Ishikawa (cell line): ENCODE measurements at regions not wholly inside any gene's neighbourhood (a gene's known extent, or its start where the extent isn't known, plus 50 kb on each side); places are given as distances from the start of the nearest gene placed in this dataset.

ENCODE experiments used
- CEBPB ChIP-seq: IDR thresholded peaks from 2 replicates; pipeline ENCODE4 v1.6.1; 2012
- CREB1 ChIP-seq: IDR thresholded peaks from 2 replicates; pipeline ENCODE4 v1.6.1; 2012; ENCODE audit warnings: low read depth
- EGR1 ChIP-seq: IDR thresholded peaks from 2 replicates; pipeline ENCODE4 v1.6.1; 2012
- EP300 ChIP-seq: IDR thresholded peaks from 2 replicates; pipeline ENCODE4 v1.6.1; 2012; ENCODE audit warnings: borderline replicate concordance
- FOXM1 ChIP-seq: IDR thresholded peaks from 2 replicates; pipeline ENCODE4 v1.6.1; 2012; ENCODE audit warnings: low read depth, borderline replicate concordance
- NFIC ChIP-seq: IDR thresholded peaks from 2 replicates; pipeline ENCODE4 v1.6.1; 2012
- RAD21 ChIP-seq: IDR thresholded peaks from 2 replicates; pipeline ENCODE4 v1.6.1; 2012; ENCODE audit warnings: low read depth
- TAF1 ChIP-seq: IDR thresholded peaks from 2 replicates; pipeline ENCODE4 v1.6.1; 2012; ENCODE audit warnings: low read depth, mild to moderate bottlenecking
- TCF12 ChIP-seq: IDR thresholded peaks from 2 replicates; pipeline ENCODE4 v1.6.1; 2012; ENCODE audit warnings: low read depth
- TEAD4 ChIP-seq: IDR thresholded peaks from 2 replicates; pipeline ENCODE4 v1.6.1; 2012
- YY1 ChIP-seq: IDR thresholded peaks from 2 replicates; pipeline ENCODE4 v1.6.1; 2012; ENCODE audit warnings: low read depth
- ZBTB7A ChIP-seq: IDR thresholded peaks from 2 replicates; pipeline ENCODE4 v1.6.1; 2012; ENCODE audit warnings: low read depth
- TF ChIP-seq, protein P1 (sequence below): IDR thresholded peaks from 2 replicates; pipeline ENCODE4 v1.6.1; 2012
- TF ChIP-seq, protein P2 (sequence below): IDR thresholded peaks from 2 replicates; pipeline ENCODE4 v1.6.1; 2012; ENCODE audit warnings: low read depth, mild to moderate bottlenecking
- TF ChIP-seq, protein P3 (sequence below): IDR thresholded peaks from 2 replicates; pipeline ENCODE4 v1.6.1; 2012

DNA sequence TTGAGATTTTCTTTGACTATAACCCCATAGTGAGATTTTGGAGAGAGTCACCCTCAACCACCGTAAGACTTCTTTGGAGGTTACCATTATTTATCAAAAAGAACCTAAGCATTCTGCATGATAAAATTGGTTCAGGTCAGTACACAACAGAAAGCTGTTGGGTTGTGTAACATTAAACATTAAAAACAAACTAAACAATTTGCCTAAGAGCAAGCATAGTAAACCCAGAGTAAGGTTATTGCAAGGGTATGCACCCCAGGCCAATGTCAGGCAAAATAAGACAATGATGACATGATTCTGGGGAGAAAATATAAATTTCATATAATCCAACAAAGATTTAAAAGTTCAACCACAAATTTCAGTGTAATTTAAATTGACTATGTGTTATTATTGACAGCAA, 472.4 kb downstream of the SH2D1A start:
- TF ChIP-seq, protein P1, sequence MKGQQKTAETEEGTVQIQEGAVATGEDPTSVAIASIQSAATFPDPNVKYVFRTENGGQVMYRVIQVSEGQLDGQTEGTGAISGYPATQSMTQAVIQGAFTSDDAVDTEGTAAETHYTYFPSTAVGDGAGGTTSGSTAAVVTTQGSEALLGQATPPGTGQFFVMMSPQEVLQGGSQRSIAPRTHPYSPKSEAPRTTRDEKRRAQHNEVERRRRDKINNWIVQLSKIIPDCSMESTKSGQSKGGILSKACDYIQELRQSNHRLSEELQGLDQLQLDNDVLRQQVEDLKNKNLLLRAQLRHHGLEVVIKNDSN: no peak
- TF ChIP-seq TAF1: no peak
- TF ChIP-seq FOXM1: no peak
- TF ChIP-seq RAD21: no peak

DNA sequence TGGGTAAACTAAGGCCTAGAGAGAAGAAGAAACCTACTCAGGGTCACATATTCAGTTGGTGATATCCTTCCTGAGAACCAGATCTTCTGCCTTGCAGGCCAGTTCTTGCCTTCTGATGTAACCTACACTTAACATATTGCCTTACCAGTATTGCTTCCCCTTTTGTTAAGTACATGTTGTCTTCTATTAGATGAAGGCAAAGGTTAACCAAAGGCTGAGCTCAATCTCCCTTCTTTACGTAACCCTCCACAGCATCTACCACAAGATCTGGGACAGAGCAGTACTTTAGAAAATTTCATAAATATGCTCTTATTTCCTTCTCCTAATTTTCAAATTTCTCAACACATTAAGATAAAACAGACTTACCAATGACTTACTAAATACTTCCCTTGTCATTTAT, 474.4 kb downstream of the SH2D1A start:
- TF ChIP-seq, protein P2, sequence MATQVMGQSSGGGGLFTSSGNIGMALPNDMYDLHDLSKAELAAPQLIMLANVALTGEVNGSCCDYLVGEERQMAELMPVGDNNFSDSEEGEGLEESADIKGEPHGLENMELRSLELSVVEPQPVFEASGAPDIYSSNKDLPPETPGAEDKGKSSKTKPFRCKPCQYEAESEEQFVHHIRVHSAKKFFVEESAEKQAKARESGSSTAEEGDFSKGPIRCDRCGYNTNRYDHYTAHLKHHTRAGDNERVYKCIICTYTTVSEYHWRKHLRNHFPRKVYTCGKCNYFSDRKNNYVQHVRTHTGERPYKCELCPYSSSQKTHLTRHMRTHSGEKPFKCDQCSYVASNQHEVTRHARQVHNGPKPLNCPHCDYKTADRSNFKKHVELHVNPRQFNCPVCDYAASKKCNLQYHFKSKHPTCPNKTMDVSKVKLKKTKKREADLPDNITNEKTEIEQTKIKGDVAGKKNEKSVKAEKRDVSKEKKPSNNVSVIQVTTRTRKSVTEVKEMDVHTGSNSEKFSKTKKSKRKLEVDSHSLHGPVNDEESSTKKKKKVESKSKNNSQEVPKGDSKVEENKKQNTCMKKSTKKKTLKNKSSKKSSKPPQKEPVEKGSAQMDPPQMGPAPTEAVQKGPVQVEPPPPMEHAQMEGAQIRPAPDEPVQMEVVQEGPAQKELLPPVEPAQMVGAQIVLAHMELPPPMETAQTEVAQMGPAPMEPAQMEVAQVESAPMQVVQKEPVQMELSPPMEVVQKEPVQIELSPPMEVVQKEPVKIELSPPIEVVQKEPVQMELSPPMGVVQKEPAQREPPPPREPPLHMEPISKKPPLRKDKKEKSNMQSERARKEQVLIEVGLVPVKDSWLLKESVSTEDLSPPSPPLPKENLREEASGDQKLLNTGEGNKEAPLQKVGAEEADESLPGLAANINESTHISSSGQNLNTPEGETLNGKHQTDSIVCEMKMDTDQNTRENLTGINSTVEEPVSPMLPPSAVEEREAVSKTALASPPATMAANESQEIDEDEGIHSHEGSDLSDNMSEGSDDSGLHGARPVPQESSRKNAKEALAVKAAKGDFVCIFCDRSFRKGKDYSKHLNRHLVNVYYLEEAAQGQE: no peak
- no peak for TF ChIP-seq YY1
- no peak for TF ChIP-seq TAF1
- no peak for TF ChIP-seq TCF12
- TF ChIP-seq CEBPB: no peak
- TF ChIP-seq, protein P3, sequence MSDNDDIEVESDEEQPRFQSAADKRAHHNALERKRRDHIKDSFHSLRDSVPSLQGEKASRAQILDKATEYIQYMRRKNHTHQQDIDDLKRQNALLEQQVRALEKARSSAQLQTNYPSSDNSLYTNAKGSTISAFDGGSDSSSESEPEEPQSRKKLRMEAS: no peak
- no peak for TF ChIP-seq EGR1

DNA sequence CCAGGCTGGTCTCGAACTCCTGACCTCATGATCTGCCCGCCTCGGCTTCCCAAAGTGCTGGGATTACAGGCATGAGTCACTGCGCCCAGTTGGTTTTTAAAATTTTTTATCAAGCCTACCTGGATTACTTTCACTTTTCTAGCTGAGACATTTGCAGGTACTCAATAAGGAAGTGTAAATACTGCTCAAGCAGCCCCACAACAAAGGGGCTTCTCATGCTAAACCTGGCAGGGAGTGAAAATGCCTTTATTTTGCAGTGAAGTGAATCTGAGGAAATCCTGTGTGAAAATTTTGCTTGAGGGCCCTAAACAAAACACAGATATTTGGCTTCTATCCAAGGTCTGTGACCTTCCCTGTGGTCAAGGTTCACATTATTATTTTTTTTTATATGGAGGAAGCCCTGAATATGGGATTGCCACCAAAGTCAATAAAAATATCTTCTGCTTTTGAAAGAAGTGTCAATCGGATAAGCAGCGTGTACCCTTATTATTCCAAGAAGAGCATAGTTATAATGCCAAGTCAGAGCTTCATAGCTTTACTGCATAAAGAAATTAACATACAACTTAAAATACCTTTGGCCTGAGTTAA, 481.0 kb downstream of the SH2D1A start:
- TF ChIP-seq, protein P2: no peak
- TF ChIP-seq, protein P1: no peak
- TF ChIP-seq TCF12 (no peak), RAD21 (no peak), CREB1 (no peak), FOXM1 (no peak), CEBPB (no peak), ZBTB7A (no peak), EP300 (no peak), YY1 (no peak)

DNA sequence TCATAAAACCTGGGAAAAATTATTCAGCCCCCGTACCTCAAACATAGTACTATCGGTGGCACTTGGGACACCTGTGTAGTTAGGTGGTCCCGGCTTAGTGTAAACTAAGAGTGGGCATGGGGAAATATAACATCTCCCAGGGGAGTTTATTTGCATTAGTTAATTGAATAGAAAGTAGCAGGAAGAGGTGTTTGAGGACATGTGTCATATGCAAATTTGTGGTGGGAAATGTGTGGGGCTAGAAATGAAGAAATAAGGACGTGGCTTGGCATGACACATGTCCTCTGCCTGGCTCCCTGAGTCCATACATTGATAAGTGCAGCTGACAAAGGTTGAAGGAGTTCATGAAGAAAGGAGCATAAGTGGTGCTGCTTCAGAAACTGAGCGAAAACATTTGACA, 483.6 kb downstream of the SH2D1A start:
- TF ChIP-seq ZBTB7A (no peak), EGR1 (no peak), TCF12 (no peak), NFIC (no peak), CEBPB (no peak), EP300 (no peak), TAF1 (no peak), CREB1 (no peak), TEAD4 (no peak), RAD21 (no peak), YY1 (no peak), FOXM1 (no peak)
- TF ChIP-seq, protein P1: no peak
- TF ChIP-seq, protein P3: no peak
- TF ChIP-seq, protein P2: no peak

DNA sequence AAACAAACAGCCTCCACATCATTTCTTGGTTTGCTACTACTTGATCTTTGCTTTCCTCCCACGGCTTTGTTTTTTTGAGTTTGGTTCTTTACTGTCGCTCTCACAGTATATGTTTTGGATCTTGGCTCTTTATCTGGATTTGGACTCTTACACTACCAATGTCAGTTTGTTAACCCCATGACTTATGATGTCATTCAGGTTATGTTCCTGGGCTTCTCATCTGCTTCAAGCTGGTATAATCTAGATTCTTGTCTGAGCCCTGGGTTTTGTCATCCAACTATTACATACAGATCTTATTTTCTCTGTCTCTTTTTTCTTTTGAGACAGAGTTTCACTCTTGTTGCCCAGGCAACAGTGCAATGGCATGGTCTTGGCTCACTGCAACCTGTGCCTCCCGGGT, 482.9 kb upstream of the TEX13C start:
- no peak for TF ChIP-seq CEBPB
